SK-N-SH (cell line): ENCODE measurements at regions not wholly inside any gene's neighbourhood (a gene's known extent, or its start where the extent isn't known, plus 50 kb on each side); places are given as distances from the start of the nearest gene placed in this dataset.

Experiments
- CTCF ChIA-PET: fragments of 300-600, 350-600 bp; formaldehyde crosslinking; extraction: SDS; loops from one replicate; lab custom pipeline; 2021; lab: Yijun Ruan, JAX
- POLR2A ChIA-PET: fragments of 350-600 bp; sonication (Branson Sonifier 250); formaldehyde crosslinking; extraction: SDS; loops from one replicate; lab custom pipeline; 2020; ENCODE audit warnings: antibody characterized with exemption, inconsistent platforms; lab: Yijun Ruan, JAX
- DNase-seq: peaks from one replicate; pipeline ENCODE4 v3.0.0; 2012
- H2AFZ ChIP-seq: fragments of 200-600 bp; sonication (generic); 2 replicates; pipeline ENCODE4 v1.8.1; 2016; ENCODE audit warnings: antibody characterized with exemption, mild to moderate bottlenecking, low read depth
- H3F3A ChIP-seq: fragments of 200-600 bp; sonication (generic); replicated peaks from 2 replicates; pipeline ENCODE3; 2016; ENCODE audit warnings: antibody characterized with exemption, mild to moderate bottlenecking; ENCODE audit not compliant: insufficient read depth
- H3K27ac ChIP-seq, 2 experiments: fragments of 200-500 bp in 1 of 2; fragments of 200-600 bp in 1 of 2; sonication (Bioruptor generic) in 1 of 2; sonication (generic), shearing (Covaris generic) in 1 of 2; 2 replicates each; pipeline versions ENCODE4 v1.5.1 to v1.6.1; 2014 to 2016; ENCODE audit warnings: low read depth in 2 of 2, inconsistent platforms in 1 of 2, low read length in 1 of 2, mild to moderate bottlenecking in 1 of 2, mixed read lengths in 1 of 2
- H3K27me3 ChIP-seq: fragments of 200-600 bp; sonication (generic), shearing (Covaris generic); 2 replicates; pipeline ENCODE4 v1.6.1; 2016; ENCODE audit warnings: mixed run types; ENCODE audit not compliant: insufficient read depth
- H3K36me3 ChIP-seq, 2 experiments: fragments of 200-500 bp in 1 of 2; fragments of 200-600 bp in 1 of 2; sonication (Bioruptor generic) in 1 of 2; sonication (generic) in 1 of 2; replicated peaks in 1 of 2; 2 replicates each; pipeline versions ENCODE3 to v1.5.1; 2014 to 2016; ENCODE audit warnings: low read length in 1 of 2, mild to moderate bottlenecking in 1 of 2; ENCODE audit not compliant: insufficient read depth in 2 of 2, control insufficient read depth in 1 of 2
- H3K4me1 ChIP-seq, 2 experiments: fragments of 200-500 bp in 1 of 2; fragments of 200-600 bp in 1 of 2; sonication (Bioruptor generic) in 1 of 2; sonication (generic), shearing (Covaris generic) in 1 of 2; 2 replicates each; pipeline versions ENCODE4 v1.5.1 to v1.6.1; 2014 to 2016; ENCODE audit warnings: low read depth in 1 of 2, low read length in 1 of 2, mixed run types in 1 of 2; ENCODE audit not compliant: insufficient read depth in 2 of 2, control insufficient read depth in 1 of 2
- H3K4me2 ChIP-seq: fragments of 200-600 bp; sonication (generic), shearing (Covaris generic); 2 replicates; pipeline ENCODE4 v1.6.1; 2017; ENCODE audit warnings: mixed run types
- H3K4me3 ChIP-seq, 2 experiments: fragments of 200-500 bp in 1 of 2; fragments of 200-600 bp in 1 of 2; sonication (Bioruptor generic) in 1 of 2; sonication (generic), shearing (Covaris generic) in 1 of 2; 2 replicates each; pipeline versions ENCODE4 v1.5.1 to v1.8.1; 2014 to 2016; ENCODE audit warnings: low read depth in 2 of 2, inconsistent platforms in 1 of 2, low read length in 1 of 2, mild to moderate bottlenecking in 1 of 2, mixed read lengths in 1 of 2, moderate library complexity in 1 of 2
- H3K79me2 ChIP-seq: fragments of 200-600 bp; sonication (generic); 2 replicates; pipeline ENCODE4 v1.8.1; 2017; ENCODE audit warnings: mild to moderate bottlenecking; ENCODE audit not compliant: insufficient read depth
- H3K9ac ChIP-seq: fragments of 200-600 bp; sonication (generic); 2 replicates; pipeline ENCODE4 v1.6.1; 2017; ENCODE audit warnings: mixed run types
- H3K9me2 ChIP-seq: fragments of 200-600 bp; sonication (generic); 2 replicates; pipeline ENCODE4 v1.6.1; 2017; ENCODE audit warnings: mixed run types
- H3K9me3 ChIP-seq: fragments of 200-600 bp; sonication (generic); 2 replicates; pipeline ENCODE4 v1.6.1; 2017; ENCODE audit warnings: mixed run types, mild to moderate bottlenecking, moderate library complexity
- H4K20me1 ChIP-seq: fragments of 200-600 bp; sonication (generic); 2 replicates; pipeline ENCODE4 v1.6.1; 2017; ENCODE audit warnings: mild to moderate bottlenecking, mixed run types; ENCODE audit not compliant: insufficient read depth
- CHD2 ChIP-seq: fragments of 150-350 bp; IDR thresholded peaks from 2 replicates; pipeline ENCODE4 v1.6.1; 2018; ENCODE audit warnings: low read length; ENCODE audit not compliant: partially characterized antibody
- FOXJ3 ChIP-seq: sonication (generic); formaldehyde crosslinking; IDR thresholded peaks from 2 replicates; pipeline ENCODE4 v1.5.1; 2020; ENCODE audit warnings: mild to moderate bottlenecking, missing genetic modification reagents
- FOXM1 ChIP-seq: IDR thresholded peaks from 2 replicates; pipeline ENCODE4 v1.4.0; 2012; ENCODE audit warnings: low read depth, mild to moderate bottlenecking
- GABPA ChIP-seq: IDR thresholded peaks from 2 replicates; pipeline ENCODE4 v1.4.0; 2012; ENCODE audit warnings: low read depth, mild to moderate bottlenecking
- GATA2 ChIP-seq: sonication (generic); formaldehyde crosslinking; IDR thresholded peaks from 2 replicates; pipeline ENCODE4 v1.5.0; 2020; ENCODE audit warnings: mild to moderate bottlenecking, missing genetic modification reagents
- POLR2AphosphoS5 ChIP-seq: IDR thresholded peaks from 2 replicates; pipeline ENCODE4 v1.6.1; 2012; ENCODE audit warnings: low read depth, low read length
- RFX5 ChIP-seq: IDR thresholded peaks from 2 replicates; pipeline ENCODE4 v1.6.1; 2012; ENCODE audit warnings: mild to moderate bottlenecking, improper control_type of control experiment, low read length
- RXRA ChIP-seq: IDR thresholded peaks from 2 replicates; pipeline ENCODE4 v1.4.0; 2012; ENCODE audit warnings: low read depth, mild to moderate bottlenecking, borderline replicate concordance
- USF1 ChIP-seq: IDR thresholded peaks from 2 replicates; pipeline ENCODE4 v1.4.0; 2012; ENCODE audit warnings: low read depth, borderline replicate concordance
- WGBS: methylation state at CpG from one replicate; pipeline ENCODE4 v1.1.6; 2017; ENCODE audit warnings: low lambda C conversion rate; 5-methylcytosine and 5-hydroxymethylcytosine counted together
- TF ChIP-seq, protein P1 (sequence below): IDR thresholded peaks from 2 replicates; pipeline ENCODE4 v1.6.1; 2012; ENCODE audit warnings: mild to moderate bottlenecking, low read depth, low read length, moderate library complexity
- TF ChIP-seq, protein P2 (sequence below): fragments of 150-350 bp; IDR thresholded peaks from 2 replicates; pipeline ENCODE4 v1.6.1; 2016; ENCODE audit warnings: mild to moderate bottlenecking, low read depth, low read length
- TF ChIP-seq, protein P3 (sequence below): IDR thresholded peaks from 2 replicates; pipeline ENCODE4; 2012

GRCh38 chr10:45235798-45236220, 79.6 kb downstream of the OR13A1 start:
- H3K4me1 ChIP-seq: no peaks in the 10 kb centered on the region
- H2AFZ ChIP-seq: 0 out of 2 replicates have a peak overlapping the region, but pooled peaks have one; percentile 35
- no peaks in the 10 kb centered on the region for H3K36me3 ChIP-seq
- H3F3A ChIP-seq: peaks cover 4% of the 10 kb centered on the region
- no peaks in the 10 kb centered on the region for H3K9me2 ChIP-seq
- H3K27ac ChIP-seq: no peak overlapping the region
- CTCF ChIA-PET: interaction anchor here (1.0 to 2.3 kb wide), 13 partner anchors 10 to 993 kb away, joined by 3 to 20 read pairs (median 6); partner anchors contain the start of gene ZFAND4
- H3K9me3 ChIP-seq: no peaks in the 10 kb centered on the region
- no peaks in the 10 kb centered on the region for H3K27me3 ChIP-seq
- no peaks in the 10 kb centered on the region for H4K20me1 ChIP-seq
- WGBS: 62% methylated on average over 7 of the region's 7 CpGs
- H3K4me2 ChIP-seq: no peak overlapping the region
- H3K9ac ChIP-seq: no peak overlapping the region
- no peak for DNase-seq
- POLR2A ChIA-PET: no interaction called here
- H3K79me2 ChIP-seq: no peaks in the 10 kb centered on the region
- TF ChIP-seq RXRA (no peak), POLR2AphosphoS5 (no peak), GABPA (no peak), FOXJ3 (CRISPR knock-in tag) (no peak), GATA2 (CRISPR knock-in tag) (no peak), USF1 (no peak), CHD2 (no peak), RFX5 (no peak)
- TF ChIP-seq, protein P1, sequence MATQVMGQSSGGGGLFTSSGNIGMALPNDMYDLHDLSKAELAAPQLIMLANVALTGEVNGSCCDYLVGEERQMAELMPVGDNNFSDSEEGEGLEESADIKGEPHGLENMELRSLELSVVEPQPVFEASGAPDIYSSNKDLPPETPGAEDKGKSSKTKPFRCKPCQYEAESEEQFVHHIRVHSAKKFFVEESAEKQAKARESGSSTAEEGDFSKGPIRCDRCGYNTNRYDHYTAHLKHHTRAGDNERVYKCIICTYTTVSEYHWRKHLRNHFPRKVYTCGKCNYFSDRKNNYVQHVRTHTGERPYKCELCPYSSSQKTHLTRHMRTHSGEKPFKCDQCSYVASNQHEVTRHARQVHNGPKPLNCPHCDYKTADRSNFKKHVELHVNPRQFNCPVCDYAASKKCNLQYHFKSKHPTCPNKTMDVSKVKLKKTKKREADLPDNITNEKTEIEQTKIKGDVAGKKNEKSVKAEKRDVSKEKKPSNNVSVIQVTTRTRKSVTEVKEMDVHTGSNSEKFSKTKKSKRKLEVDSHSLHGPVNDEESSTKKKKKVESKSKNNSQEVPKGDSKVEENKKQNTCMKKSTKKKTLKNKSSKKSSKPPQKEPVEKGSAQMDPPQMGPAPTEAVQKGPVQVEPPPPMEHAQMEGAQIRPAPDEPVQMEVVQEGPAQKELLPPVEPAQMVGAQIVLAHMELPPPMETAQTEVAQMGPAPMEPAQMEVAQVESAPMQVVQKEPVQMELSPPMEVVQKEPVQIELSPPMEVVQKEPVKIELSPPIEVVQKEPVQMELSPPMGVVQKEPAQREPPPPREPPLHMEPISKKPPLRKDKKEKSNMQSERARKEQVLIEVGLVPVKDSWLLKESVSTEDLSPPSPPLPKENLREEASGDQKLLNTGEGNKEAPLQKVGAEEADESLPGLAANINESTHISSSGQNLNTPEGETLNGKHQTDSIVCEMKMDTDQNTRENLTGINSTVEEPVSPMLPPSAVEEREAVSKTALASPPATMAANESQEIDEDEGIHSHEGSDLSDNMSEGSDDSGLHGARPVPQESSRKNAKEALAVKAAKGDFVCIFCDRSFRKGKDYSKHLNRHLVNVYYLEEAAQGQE: no peak
- H3K4me3 ChIP-seq: no peak overlapping the region

DNA sequence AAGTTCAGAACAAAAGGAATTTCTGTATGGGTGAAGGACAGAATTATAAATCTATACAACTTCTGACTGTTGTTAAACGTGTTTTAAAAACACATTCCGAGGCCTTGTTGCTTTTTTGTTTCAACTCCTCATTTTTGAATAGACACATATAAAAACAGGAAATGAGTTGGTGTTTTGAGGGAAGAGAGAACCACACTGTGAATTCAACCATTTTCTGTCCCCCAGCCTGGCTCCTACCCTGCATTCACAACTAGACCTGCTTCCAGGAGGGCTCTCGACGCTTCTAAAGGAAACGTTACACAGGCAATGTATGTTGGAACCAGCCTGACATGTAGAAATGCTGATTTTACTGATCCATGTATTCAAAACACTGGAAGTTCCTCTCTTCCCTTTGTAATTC, 76.5 kb downstream of the OR13A1 start:
- Histone ChIP-seq H3K9me3 (no peaks in the 10 kb centered on the region), H3K27ac (no peak overlapping the region), H3K4me1 (no peaks in the 10 kb centered on the region), H3K79me2 (no peaks in the 10 kb centered on the region), H4K20me1 (no peaks in the 10 kb centered on the region), H3F3A (peaks cover 4% of the 10 kb centered on the region), H3K4me2 (no peak overlapping the region), H3K9me2 (no peaks in the 10 kb centered on the region), H3K36me3 (no peaks in the 10 kb centered on the region), H3K27me3 (no peaks in the 10 kb centered on the region), H3K9ac (no peak overlapping the region), H3K4me3 (no peak overlapping the region), H2AFZ (peak overlapping the region; percentile 79; the same call in 1 of the 2 replicates)
- no peak for DNase-seq
- ChIA-PET CTCF (interaction anchor here (1.0 kb wide), 1 partner anchor 11 kb away, joined by 4 read pairs; no protein-coding TSS in a partner anchor), POLR2A (no interaction called here)
- WGBS: 48% methylated on average over 5 of the region's 5 CpGs
- TF ChIP-seq, protein P2, sequence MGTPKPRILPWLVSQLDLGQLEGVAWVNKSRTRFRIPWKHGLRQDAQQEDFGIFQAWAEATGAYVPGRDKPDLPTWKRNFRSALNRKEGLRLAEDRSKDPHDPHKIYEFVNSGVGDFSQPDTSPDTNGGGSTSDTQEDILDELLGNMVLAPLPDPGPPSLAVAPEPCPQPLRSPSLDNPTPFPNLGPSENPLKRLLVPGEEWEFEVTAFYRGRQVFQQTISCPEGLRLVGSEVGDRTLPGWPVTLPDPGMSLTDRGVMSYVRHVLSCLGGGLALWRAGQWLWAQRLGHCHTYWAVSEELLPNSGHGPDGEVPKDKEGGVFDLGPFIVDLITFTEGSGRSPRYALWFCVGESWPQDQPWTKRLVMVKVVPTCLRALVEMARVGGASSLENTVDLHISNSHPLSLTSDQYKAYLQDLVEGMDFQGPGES: no peak
- TF ChIP-seq, protein P3, sequence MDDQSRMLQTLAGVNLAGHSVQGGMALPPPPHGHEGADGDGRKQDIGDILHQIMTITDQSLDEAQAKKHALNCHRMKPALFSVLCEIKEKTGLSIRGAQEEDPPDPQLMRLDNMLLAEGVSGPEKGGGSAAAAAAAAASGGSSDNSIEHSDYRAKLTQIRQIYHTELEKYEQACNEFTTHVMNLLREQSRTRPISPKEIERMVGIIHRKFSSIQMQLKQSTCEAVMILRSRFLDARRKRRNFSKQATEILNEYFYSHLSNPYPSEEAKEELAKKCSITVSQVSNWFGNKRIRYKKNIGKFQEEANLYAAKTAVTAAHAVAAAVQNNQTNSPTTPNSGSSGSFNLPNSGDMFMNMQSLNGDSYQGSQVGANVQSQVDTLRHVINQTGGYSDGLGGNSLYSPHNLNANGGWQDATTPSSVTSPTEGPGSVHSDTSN: no peak
- TF ChIP-seq FOXM1: no peak
